ENCODE measurements at regions not wholly inside any gene's neighbourhood (a gene's known extent, or its start where the extent isn't known, plus 50 kb on each side); places are given as distances from the start of the nearest gene placed in this dataset.

DNA sequence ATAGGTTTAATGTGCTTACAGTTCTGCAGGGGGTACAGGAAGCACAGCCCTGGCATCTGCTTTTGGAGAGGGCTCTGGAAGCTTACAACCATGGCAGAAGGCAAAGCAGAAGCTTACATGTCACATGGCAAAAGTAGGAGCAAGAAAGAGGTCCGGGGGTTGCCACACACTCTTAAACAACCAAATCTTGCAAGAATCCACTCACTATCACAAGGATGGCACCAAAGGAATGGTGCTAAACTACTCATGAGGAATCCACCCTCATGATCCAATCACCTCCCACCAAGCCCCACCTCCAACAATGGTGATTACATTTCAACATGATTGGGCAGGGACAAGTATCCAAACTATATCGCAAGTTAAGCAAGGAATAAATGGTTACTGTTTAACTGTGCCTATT is 255.8 kb upstream of the AVPR1A start:
- TF ChIP-seq, protein P1, sequence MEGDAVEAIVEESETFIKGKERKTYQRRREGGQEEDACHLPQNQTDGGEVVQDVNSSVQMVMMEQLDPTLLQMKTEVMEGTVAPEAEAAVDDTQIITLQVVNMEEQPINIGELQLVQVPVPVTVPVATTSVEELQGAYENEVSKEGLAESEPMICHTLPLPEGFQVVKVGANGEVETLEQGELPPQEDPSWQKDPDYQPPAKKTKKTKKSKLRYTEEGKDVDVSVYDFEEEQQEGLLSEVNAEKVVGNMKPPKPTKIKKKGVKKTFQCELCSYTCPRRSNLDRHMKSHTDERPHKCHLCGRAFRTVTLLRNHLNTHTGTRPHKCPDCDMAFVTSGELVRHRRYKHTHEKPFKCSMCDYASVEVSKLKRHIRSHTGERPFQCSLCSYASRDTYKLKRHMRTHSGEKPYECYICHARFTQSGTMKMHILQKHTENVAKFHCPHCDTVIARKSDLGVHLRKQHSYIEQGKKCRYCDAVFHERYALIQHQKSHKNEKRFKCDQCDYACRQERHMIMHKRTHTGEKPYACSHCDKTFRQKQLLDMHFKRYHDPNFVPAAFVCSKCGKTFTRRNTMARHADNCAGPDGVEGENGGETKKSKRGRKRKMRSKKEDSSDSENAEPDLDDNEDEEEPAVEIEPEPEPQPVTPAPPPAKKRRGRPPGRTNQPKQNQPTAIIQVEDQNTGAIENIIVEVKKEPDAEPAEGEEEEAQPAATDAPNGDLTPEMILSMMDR (conservative IDR thresholded peaks at IDR 0.05; ENCODE audit: low read depth, low read length) = no peak
- TF ChIP-seq RAD21 (IDR thresholded peaks at IDR 0.05; ENCODE audit: low read length) = no peak
